GM12891 (cell line): ENCODE measurements at regions not wholly inside any gene's neighbourhood (a gene's known extent, or its start where the extent isn't known, plus 50 kb on each side); places are given as distances from the start of the nearest gene placed in this dataset.

Experiments
- POLR2A ChIP-seq: IDR thresholded peaks from 2 replicates; pipeline ENCODE4 v1.6.1; 2011; ENCODE audit warnings: low read depth, low read length, control low read depth
- POLR2AphosphoS5 ChIP-seq: IDR thresholded peaks from 2 replicates; pipeline ENCODE4 v1.6.1; 2011; ENCODE audit warnings: low read depth, low read length, control low read depth
- SPI1 ChIP-seq: IDR thresholded peaks from 2 replicates; pipeline ENCODE4 v1.6.1; 2011; ENCODE audit warnings: low read depth, low read length, control low read depth

- TF ChIP-seq SPI1 (no peak), POLR2A (no peak), POLR2AphosphoS5 (no peak)
Observed at GRCh38 chr21:26747216-26747615, 98.0 kb downstream of the ADAMTS1 start.
